IPS-18a (cell line): ENCODE measurements at regions not wholly inside any gene's neighbourhood (a gene's known extent, or its start where the extent isn't known, plus 50 kb on each side); places are given as distances from the start of the nearest gene placed in this dataset.
"Not testable (repeated sequence)": the region's sequence is repeated elsewhere in the genome, so short reads cannot be mapped to it uniquely, and the experiment has no call there.

Experiments
- H3K27ac ChIP-seq: one replicate; pipeline ENCODE4 v1.5.1; 2013; ENCODE audit warnings: low read length
- H3K27me3 ChIP-seq: one replicate; pipeline ENCODE4 v1.6.1; 2013; ENCODE audit warnings: mild to moderate bottlenecking, low read length; ENCODE audit not compliant: control insufficient read depth, insufficient read depth
- H3K36me3 ChIP-seq: one replicate; pipeline ENCODE4 v1.6.1; 2013; ENCODE audit warnings: low read depth, low read length; ENCODE audit not compliant: control insufficient read depth
- H3K4me1 ChIP-seq: one replicate; pipeline ENCODE4 v1.6.1; 2013; ENCODE audit warnings: low read depth, low read length; ENCODE audit not compliant: control insufficient read depth
- H3K4me3 ChIP-seq: one replicate; pipeline ENCODE4 v1.5.1; 2013; ENCODE audit warnings: low read length
- H3K9ac ChIP-seq: one replicate; pipeline ENCODE4 v1.6.1; 2013; ENCODE audit warnings: mild to moderate bottlenecking, low read length, moderate library complexity
- H3K9me3 ChIP-seq: one replicate; pipeline ENCODE4 v1.6.1; 2013; ENCODE audit warnings: low read depth, low read length; ENCODE audit not compliant: control insufficient read depth

- Histone ChIP-seq H3K4me3 (no peak overlapping the region), H3K27me3 (no peaks in the 10 kb centered on the region), H3K4me1 (no peaks in the 10 kb centered on the region), H3K36me3 (no peaks in the 10 kb centered on the region), H3K9me3 (no peaks in the 10 kb centered on the region), H3K9ac (no peak overlapping the region), H3K27ac (no peak overlapping the region)
Observed at GRCh38 chr12:75650595-75651341, 139.4 kb upstream of the KRR1 start.

GRCh38 chr12:75650100-75650499 is 138.7 kb upstream of the KRR1 start:
- no peaks in the 10 kb centered on the region for H3K27me3 ChIP-seq
- H3K9me3 ChIP-seq, result no peaks in the 10 kb centered on the region
- H3K4me1 ChIP-seq, result no peaks in the 10 kb centered on the region
- no peak overlapping the region for H3K4me3 ChIP-seq
- no peak overlapping the region for H3K27ac ChIP-seq
- no peaks in the 10 kb centered on the region for H3K36me3 ChIP-seq
- H3K9ac ChIP-seq, result no peak overlapping the region

GRCh38 chr12:75648856-75649255 is 137.4 kb upstream of the KRR1 start:
- Histone ChIP-seq H3K27ac (no peak overlapping the region), H3K36me3 (no peaks in the 10 kb centered on the region), H3K4me3 (no peak overlapping the region), H3K9me3 (no peaks in the 10 kb centered on the region), H3K4me1 (no peaks in the 10 kb centered on the region), H3K9ac (no peak overlapping the region), H3K27me3 (no peaks in the 10 kb centered on the region)

DNA sequence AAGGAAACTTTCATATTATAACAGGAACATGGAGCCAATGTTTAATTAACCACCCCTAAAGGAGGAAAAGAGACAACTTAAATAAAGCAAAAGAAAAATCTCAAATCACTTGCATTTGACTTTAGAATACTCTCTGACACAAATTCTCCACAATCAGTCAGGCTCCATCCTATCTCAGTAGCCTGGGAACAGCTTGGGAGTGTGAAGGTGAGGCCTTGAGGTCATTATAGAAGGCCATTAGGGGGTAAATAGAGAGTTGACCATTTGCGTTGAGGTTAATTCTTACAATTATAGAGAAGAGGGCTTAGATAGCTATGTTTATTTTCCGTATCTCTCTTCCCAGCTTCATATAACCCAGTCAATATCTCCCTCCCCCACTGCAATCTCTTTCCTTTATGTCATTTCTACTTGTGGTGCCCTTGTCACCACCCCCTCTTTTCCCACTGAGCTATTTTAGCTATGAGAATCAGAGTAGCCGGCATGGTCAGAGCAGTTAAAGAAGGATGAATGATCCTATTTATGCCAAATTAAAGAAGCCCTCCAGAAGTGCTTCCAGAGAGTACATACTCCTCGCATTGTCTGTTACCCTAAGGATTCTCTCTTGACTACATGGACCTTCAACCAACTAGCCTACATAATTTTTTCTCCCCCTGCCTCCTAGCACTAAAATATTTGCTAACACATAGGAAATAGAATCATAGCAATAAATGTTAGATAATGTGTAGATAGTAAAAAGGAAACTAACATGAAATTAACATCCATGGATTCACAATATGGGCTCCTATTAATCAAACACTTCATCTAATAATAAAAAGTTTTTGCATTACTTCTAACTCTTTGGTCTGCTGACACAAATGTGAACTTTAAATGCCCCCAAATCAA is 135.2 kb upstream of the KRR1 start:
- no peak overlapping the region for H3K9ac ChIP-seq
- H3K4me3 ChIP-seq, result no peak overlapping the region
- no peaks in the 10 kb centered on the region for H3K36me3 ChIP-seq
- H3K4me1 ChIP-seq, result no peaks in the 10 kb centered on the region
- H3K27me3 ChIP-seq, result no peaks in the 10 kb centered on the region
- H3K27ac ChIP-seq, result no peak overlapping the region
- H3K9me3 ChIP-seq, result no peaks in the 10 kb centered on the region

DNA sequence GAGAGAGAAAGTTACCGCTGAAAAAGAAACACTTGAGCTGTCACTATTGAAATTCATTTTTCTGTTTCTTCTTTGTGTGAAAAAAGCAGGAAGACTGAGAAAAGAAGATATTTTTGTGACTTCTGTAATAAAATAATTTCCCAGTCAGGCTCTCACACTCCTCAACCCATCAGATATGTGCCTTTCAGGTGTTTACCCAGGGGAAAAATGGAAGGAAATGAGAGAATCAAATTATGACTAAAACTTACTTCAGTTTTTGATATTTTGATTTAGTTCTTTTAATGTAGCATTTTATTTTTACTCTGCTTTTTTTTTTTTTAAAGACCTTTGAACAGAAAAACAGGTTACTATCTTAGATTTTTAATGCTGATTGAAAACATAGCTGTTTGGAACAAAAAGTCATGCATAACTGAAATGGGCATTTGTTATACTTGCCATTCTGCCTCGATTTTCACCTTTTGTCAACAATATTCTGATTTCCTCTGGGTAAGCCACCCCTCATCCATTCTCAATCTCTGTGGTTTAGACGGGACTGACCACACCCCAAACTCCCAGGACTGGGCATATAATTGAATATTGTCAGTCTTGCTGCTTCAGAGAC is 133.2 kb upstream of the KRR1 start:
- Histone ChIP-seq H3K9me3 (no peaks in the 10 kb centered on the region), H3K4me3 (no peak overlapping the region), H3K4me1 (peaks cover 6% of the 10 kb centered on the region), H3K27me3 (no peaks in the 10 kb centered on the region), H3K36me3 (no peaks in the 10 kb centered on the region), H3K27ac (no peak overlapping the region), H3K9ac (no peak overlapping the region)

DNA sequence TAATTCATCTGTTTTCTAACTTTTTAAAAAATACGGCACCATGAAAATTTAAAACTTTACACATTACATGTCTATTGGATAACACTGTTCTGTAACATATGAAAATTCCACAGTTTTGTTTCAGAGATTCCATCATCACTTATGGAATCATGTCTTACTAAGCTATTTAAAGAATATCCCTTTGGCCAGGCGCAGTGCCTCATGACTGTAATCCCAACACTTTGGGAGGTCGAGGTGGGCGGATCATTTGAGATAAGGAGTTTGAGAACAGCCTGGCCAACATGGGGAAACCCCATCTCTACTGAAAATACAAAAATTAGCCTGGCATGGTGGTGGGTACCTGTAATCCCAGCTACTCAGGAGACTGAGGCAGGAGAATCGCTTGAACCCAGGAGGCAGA is 131.7 kb upstream of the KRR1 start:
- not testable (repeated sequence) for H3K9ac ChIP-seq, H3K4me3 ChIP-seq, H3K9me3 ChIP-seq, H3K27ac ChIP-seq, H3K4me1 ChIP-seq, H3K36me3 ChIP-seq, H3K27me3 ChIP-seq

- H3K4me3 ChIP-seq, result no peak overlapping the region
- H3K9ac ChIP-seq, result no peak overlapping the region
- H3K9me3 ChIP-seq, result no peaks in the 10 kb centered on the region
- H3K27ac ChIP-seq, result no peak overlapping the region
- H3K4me1 ChIP-seq, result peaks cover 6% of the 10 kb centered on the region
- no peaks in the 10 kb centered on the region for H3K36me3 ChIP-seq
- H3K27me3 ChIP-seq, result no peaks in the 10 kb centered on the region
Observed at GRCh38 chr12:75642226-75642625, 130.8 kb upstream of the KRR1 start.

- Histone ChIP-seq H3K4me1 (peaks cover 11% of the 10 kb centered on the region), H3K9ac (no peak overlapping the region), H3K27me3 (no peaks in the 10 kb centered on the region), H3K36me3 (no peaks in the 10 kb centered on the region), H3K27ac (no peak overlapping the region), H3K9me3 (no peaks in the 10 kb centered on the region), H3K4me3 (no peak overlapping the region)
Observed at GRCh38 chr12:75641031-75641780, 129.8 kb upstream of the KRR1 start.

DNA sequence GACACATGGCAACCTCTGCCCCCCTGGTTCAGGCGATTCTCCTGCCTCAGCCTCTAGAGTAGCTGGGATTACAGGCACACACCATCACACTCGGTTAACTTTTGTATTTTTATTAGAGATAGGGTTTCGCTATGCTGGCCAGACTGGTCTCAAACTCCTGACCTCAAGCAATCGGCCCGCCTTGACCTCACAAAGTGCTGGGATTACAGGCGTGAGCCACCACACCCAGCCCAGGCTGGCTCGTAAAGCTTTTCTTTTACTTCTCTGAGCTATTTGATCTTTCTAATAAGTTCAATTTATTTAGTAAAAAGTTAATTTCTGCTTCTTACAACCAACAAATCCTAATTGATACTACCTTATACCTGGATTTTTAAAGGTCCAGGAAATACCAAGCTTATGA is 127.4 kb upstream of the KRR1 start:
- Histone ChIP-seq H3K4me1 (peaks cover 35% of the 10 kb centered on the region), H3K27me3 (no peaks in the 10 kb centered on the region), H3K27ac (no peak overlapping the region), H3K9ac (no peak overlapping the region), H3K36me3 (no peaks in the 10 kb centered on the region), H3K9me3 (no peaks in the 10 kb centered on the region), H3K4me3 (no peak overlapping the region)

DNA sequence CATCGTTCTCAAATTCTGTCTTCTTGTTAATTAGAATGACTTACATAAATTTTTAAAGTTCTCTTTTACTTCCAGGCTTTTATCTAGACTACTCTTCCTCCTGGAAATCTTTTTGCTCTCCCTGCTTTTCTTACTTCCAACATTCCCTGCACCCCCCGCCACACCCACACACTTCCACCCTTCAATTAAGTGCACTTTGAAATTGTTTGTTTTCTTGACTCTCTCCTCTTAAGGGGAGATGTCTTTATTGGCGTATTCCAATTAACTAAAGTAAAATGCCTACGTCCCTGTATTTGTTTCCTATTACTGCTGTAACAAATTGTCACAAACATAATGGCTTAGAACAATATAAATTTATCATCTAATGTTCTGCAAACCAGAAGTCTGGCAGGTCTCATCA is 125.2 kb upstream of the KRR1 start:
- Histone ChIP-seq H3K4me1 (peaks cover 53% of the 10 kb centered on the region), H3K27ac (no peak overlapping the region), H3K9ac (no peak overlapping the region)

More for the DNA sequence above, 125.2 kb upstream of the KRR1 start:
- no peaks in the 10 kb centered on the region for H3K36me3 ChIP-seq
- no peak overlapping the region for H3K4me3 ChIP-seq
- H3K9me3 ChIP-seq, result no peaks in the 10 kb centered on the region
- H3K27me3 ChIP-seq, result no peaks in the 10 kb centered on the region
